Muscle layer of duodenum (tissue), 2 donors: ENCODE measurements at regions not wholly inside any gene's neighbourhood (a gene's known extent, or its start where the extent isn't known, plus 50 kb on each side); places are given as distances from the start of the nearest gene placed in this dataset.
A peak's percentile ranks its signal among the peaks of the same experiment; 100 is the strongest.

Experiments
- H3K27ac ChIP-seq: one replicate; pipeline ENCODE4 v1.7.0; 2013; ENCODE audit warnings: mild to moderate bottlenecking, low read length
- H3K27me3 ChIP-seq: one replicate; pipeline ENCODE4 v1.7.0; 2013; ENCODE audit warnings: low read depth, mild to moderate bottlenecking, control low read depth, low read length
- H3K36me3 ChIP-seq, 2 donors: one replicate each; pipeline ENCODE4 v1.7.0; 2013; ENCODE audit warnings: low read length in 2 of 2, control low read depth in 1 of 2, mild to moderate bottlenecking in 1 of 2; ENCODE audit not compliant: insufficient read depth in 2 of 2, control insufficient read depth in 1 of 2
- H3K4me1 ChIP-seq, 2 donors: one replicate each; pipeline ENCODE4 v1.7.0; 2013; ENCODE audit warnings: low read length in 2 of 2, mild to moderate bottlenecking in 2 of 2, control low read depth in 1 of 2, moderate library complexity in 1 of 2; ENCODE audit not compliant: insufficient read depth in 2 of 2, control insufficient read depth in 1 of 2
- H3K4me3 ChIP-seq, 2 donors: one replicate each; pipeline ENCODE4 v1.7.0; 2013; ENCODE audit warnings: low read length in 2 of 2, low read depth in 1 of 2, mild to moderate bottlenecking in 1 of 2
- H3K9me3 ChIP-seq, 2 donors: one replicate each; pipeline ENCODE4 v1.7.0; 2013; ENCODE audit warnings: low read length in 2 of 2, control low read depth in 1 of 2, mild to moderate bottlenecking in 1 of 2; ENCODE audit not compliant: control insufficient read depth in 1 of 2
- donor health status: healthy.

DNA sequence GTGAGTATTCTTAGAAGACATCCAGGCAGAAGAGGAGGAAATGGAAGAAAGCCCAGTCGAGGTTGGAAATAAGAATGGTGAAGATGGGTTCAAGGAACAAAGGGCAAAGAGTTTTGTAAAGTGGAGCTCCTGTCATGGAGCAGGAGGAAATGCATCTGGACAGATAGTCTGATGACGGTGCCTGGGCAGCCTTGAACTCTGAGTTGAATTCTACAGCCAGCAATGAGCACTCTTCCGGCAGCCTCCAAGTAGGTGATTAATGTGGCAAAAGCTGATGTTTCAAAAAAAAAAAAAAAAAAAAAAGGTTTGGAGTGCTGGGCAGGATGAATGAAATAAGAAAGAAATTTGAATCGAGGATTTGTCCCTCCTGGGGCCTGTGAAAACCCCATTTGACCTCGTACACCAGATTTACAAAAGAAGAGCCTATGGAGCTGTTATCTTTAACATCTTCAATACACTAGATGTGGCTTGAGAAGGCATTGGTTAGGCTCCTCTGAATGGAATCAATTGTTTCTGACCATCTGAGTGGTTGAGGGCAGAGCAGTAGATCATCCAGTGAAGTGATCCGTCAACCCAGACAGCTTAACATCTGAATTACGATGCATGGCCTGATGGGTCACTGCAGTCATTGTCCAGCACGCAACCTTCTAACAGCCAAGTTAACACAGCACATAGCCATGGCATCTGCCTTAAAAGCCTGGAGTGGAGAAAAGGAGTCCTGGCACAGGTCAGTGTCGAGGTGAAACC is 449.7 kb downstream of the TXNL1 start:
- Histone ChIP-seq H3K27ac (no peak overlapping the region), H3K9me3 (no peaks in the 10 kb centered on the region), H3K4me3 (no peak overlapping the region), H3K27me3 (no peaks in the 10 kb centered on the region), H3K4me1 (no peaks in the 10 kb centered on the region), H3K36me3 (no peaks in the 10 kb centered on the region)

DNA sequence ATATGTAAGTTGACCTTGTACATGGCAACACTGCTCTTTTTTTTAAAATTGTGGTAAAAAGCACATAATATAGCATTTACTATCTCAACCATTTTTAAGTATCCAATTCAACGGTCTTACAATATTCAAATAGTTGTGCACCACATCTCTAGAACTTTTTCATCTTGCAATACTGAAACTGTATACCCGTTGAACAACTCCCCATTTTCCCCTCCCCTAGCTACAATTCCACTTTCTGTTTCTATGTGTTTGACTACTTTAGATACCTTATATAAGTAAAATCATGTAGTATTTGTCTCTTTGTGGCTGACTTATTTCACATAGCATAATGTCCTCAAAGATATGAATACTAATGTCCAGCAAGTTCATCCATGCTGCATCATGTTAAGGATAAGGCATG is 452.1 kb downstream of the TXNL1 start:
- no peaks in the 10 kb centered on the region for H3K27me3 ChIP-seq
- H3K4me3 ChIP-seq, result no peak overlapping the region
- no peaks in the 10 kb centered on the region for H3K9me3 ChIP-seq
- no peaks in the 10 kb centered on the region for H3K4me1 ChIP-seq
- no peak overlapping the region for H3K27ac ChIP-seq
- no peaks in the 10 kb centered on the region for H3K36me3 ChIP-seq

DNA sequence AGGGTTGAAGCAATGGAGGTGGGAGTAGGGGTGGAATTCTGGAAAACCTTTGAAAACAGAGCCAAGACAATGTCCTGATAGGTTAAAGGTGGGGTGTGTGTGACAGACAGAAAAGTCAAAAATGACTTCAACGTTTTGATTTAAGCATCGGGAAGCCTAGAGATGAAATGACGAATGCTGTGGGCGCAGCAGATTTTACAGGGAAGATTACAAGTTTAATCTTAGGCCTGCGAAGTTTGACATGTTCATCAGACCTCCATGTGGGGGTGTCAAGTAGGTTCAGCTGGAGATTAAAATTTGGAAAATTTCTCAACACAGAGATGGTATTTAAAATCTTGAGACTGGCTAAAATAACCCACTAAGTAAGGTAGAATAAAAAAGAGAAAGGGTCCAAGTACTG is 453.3 kb downstream of the TXNL1 start:
- Histone ChIP-seq H3K36me3 (no peaks in the 10 kb centered on the region), H3K4me3 (no peak overlapping the region), H3K4me1 (no peaks in the 10 kb centered on the region), H3K27me3 (no peaks in the 10 kb centered on the region), H3K9me3 (no peaks in the 10 kb centered on the region), H3K27ac (no peak overlapping the region)

DNA sequence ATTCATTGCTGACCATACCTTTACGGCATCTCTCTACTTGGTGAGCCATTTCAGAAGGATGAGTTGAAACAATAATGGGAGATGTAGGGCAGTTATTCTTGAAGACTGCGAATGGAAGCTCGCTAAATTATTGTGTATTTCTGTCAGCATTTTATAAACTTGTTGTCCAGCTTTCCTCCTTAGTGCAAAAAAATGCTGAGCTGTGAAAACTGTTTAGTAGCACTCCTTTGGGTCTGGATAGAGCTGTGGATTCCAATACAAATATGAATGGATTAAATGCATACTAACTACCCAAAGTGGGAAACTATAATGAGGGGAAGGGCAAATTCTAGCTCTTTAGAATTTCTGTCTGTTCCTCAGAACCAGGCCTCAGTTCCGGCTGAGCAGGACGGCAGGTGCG is 461.6 kb downstream of the TXNL1 start:
- Histone ChIP-seq H3K36me3 (no peaks in the 10 kb centered on the region), H3K9me3 (no peaks in the 10 kb centered on the region), H3K27ac (no peak overlapping the region), H3K27me3 (no peaks in the 10 kb centered on the region), H3K4me3 (no peak overlapping the region), H3K4me1 (no peaks in the 10 kb centered on the region)

DNA sequence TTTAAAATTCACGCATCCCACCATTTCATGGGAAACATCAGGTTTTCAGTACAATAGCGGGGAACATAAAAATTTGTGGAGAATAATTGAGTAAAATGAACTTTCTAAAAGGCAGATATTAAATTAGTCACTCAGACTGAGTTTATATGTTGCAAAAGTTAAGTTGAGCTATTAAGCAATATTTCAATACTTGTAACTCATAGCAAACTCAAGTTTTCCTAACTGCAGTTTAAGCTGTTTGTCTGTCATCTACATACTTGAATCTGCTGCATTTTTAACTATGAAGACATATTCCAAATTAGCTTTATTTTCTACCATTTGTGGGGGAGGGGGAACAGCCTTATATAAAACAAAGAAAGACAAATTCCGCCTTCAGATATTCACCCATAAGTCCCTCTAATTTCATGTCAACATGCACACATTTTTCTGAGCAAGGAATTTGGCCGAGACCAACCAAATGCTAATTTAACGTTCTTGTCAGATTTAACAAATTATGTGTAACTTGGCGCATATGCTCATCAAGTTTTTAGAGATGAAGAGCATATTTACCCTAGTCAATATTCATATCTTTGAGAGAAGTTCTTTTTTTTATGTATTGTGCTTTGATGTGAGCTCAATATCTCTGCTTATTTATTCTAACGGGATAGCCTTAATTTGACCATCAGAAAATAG is 462.9 kb downstream of the TXNL1 start:
- H3K9me3 ChIP-seq, result no peaks in the 10 kb centered on the region
- H3K4me1 ChIP-seq, result no peaks in the 10 kb centered on the region
- H3K4me3 ChIP-seq, result no peak overlapping the region
- H3K27ac ChIP-seq, result no peak overlapping the region
- H3K27me3 ChIP-seq, result no peaks in the 10 kb centered on the region
- no peaks in the 10 kb centered on the region for H3K36me3 ChIP-seq

DNA sequence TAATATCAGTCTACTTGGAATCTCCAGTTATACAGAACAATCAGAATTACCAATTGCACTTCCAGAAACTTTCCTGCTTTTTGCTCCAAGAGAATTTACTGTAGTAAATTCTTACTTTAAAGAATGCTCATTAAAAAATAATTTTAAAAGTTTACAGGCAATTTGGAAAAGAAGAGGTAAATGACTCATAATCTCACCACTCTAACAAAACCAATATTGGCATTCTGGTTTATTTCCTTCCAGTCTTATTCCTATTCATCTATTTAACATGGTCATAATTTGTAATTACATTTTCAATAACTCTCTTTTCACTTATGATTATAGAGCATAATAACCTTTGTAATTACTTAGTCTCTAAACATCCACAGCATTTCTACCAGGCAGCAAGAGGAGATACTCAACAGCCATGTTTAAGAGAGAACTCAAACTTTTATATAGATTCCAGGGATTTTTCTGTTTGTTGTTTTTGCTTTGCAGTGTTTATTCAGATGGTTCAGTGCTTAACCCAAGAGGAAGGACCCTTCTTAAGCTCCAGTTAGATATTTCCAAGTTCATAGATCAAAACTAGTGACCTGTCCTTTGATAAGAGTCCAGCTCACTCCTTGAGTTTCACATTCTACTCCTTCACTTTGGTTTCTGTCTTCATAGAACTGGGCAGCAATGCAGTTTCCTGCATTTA is 464.7 kb downstream of the TXNL1 start:
- no peak overlapping the region for H3K4me3 ChIP-seq
- no peaks in the 10 kb centered on the region for H3K27me3 ChIP-seq
- H3K4me1 ChIP-seq, result no peaks in the 10 kb centered on the region
- no peaks in the 10 kb centered on the region for H3K36me3 ChIP-seq
- no peaks in the 10 kb centered on the region for H3K9me3 ChIP-seq
- no peak overlapping the region for H3K27ac ChIP-seq

DNA sequence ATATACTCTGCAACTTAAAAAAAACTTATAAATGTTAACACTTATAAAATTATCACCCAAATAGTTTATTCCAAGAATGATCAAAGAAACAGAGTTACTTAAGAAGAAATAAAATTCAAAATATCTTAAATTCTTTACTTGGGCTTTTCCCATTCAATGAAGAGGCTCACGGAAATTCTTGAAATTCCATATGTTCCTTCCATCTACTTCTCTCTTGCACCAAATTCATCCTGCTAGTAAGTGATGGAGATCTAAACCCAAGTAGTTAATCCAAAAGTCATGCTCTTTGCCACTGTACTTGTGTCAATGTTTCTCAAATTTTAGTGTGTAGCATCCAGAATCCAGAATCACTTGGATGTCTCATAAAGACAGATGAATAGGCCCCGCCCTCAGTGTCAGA is 465.9 kb downstream of the TXNL1 start:
- H3K4me1 ChIP-seq, result no peaks in the 10 kb centered on the region
- H3K36me3 ChIP-seq, result no peaks in the 10 kb centered on the region
- no peaks in the 10 kb centered on the region for H3K9me3 ChIP-seq
- H3K27ac ChIP-seq, result no peak overlapping the region
- no peak overlapping the region for H3K4me3 ChIP-seq
- no peaks in the 10 kb centered on the region for H3K27me3 ChIP-seq

DNA sequence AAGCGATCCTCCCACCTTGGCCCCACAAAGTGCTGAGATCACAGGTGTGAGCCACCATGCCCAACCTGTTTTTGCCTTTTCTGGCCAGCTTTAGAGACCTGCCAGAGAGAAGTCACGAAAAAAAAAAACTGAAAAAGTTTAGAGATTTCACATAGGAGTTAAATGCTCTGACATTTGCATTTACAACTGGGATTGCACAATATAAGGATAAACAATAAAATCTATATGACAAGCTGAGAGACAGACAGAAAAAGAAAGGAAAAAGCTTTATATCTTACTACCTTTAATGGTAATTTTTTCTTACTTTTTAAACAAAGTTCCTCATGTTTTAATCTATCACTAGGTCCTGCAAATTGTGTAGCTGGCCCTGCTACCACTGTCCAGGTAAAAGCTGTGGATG is 466.5 kb downstream of the TXNL1 start:
- Histone ChIP-seq H3K4me3 (no peak overlapping the region), H3K9me3 (no peaks in the 10 kb centered on the region), H3K27ac (no peak overlapping the region), H3K36me3 (no peaks in the 10 kb centered on the region), H3K4me1 (no peaks in the 10 kb centered on the region), H3K27me3 (no peaks in the 10 kb centered on the region)

DNA sequence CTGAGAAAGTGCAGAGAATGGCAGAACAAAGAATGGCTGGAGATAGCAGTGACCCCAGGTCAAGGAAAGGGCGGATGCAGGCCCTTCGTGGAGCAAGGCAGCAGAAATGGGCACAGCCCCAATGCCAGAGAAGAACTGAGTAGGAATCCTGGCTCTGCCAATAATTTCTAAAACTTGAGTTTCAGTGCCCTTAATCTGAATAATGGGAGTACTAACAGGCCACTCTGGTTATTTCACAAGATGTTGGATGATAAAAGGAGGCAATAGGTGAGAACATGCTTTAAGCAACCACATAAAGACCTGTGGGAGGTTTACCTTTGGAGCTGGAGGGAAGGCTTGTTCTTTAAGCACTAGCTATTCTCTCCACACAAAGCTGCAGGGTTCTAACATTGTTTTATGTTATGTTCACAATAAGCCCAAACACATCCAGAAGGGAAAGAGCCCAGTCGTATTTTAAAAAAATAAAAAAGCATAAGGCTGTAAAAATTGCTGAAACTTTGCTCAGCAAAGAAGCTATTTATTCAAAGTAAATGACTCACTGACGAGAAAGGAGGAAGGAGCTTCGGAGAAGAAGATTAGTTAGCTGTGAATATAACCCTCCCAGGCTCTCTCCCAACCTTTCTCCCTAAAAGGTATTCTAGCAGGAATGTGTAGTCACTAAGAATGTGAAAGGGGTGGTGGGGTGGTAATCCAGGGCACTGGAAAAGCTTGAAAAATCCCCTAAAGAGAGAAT is 470.2 kb downstream of the TXNL1 start:
- no peaks in the 10 kb centered on the region for H3K4me1 ChIP-seq
- H3K27ac ChIP-seq, result peak overlapping the region; percentile 39

DNA sequence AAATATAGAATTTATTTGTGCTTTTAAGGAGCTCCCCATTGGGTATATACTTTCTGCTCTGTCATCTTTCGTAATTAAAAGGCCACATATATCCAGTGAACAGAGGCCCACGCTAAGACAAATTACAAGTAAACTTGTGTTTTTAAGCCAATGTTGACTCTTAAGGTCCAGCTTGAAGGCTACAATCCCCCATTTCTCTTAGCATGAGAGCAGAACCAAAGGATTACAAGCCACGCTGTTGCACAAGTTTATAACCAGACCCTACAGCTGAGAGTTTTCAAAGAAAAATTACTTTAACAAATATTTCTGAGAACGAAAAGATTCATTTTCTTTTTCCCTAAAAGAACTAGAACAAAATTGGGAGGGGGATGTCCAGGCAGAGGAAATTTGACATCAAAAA is 471.0 kb downstream of the TXNL1 start:
- Histone ChIP-seq H3K27me3 (no peaks in the 10 kb centered on the region), H3K4me1 (no peaks in the 10 kb centered on the region), H3K27ac (no peak overlapping the region)

More for the DNA sequence above, 470.2 kb downstream of the TXNL1 start:
- H3K36me3 ChIP-seq, result no peaks in the 10 kb centered on the region
- no peaks in the 10 kb centered on the region for H3K27me3 ChIP-seq
- H3K4me3 ChIP-seq, result no peak overlapping the region
- H3K9me3 ChIP-seq, result no peaks in the 10 kb centered on the region

DNA sequence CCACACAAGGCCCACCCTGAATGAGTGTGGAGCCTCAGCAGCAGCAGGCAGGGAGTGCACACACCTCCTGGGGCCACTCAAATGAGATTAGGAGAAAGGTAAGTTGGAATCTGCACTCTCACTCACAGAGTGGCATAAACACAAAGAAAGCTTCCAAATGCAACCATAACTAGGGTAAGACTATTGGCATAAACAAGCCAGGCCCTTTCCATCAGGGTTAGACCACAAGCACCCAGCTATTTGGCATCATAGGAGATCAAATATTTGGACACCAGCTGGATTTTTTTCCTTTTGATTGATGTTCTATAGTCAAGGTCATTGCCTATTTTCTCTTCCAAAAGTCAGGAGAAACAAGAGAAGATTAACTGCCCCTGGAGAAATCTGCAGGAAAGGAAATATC is 471.5 kb downstream of the TXNL1 start:
- peaks cover 0 to 4% of the 10 kb centered on the region in 2 donors for H3K4me1 ChIP-seq
- H3K27ac ChIP-seq, result no peak overlapping the region
- H3K27me3 ChIP-seq, result no peaks in the 10 kb centered on the region
- H3K4me3 ChIP-seq, result no peak overlapping the region
- no peaks in the 10 kb centered on the region for H3K36me3 ChIP-seq
- H3K9me3 ChIP-seq, result no peaks in the 10 kb centered on the region

More for the DNA sequence above, 471.0 kb downstream of the TXNL1 start:
- no peaks in the 10 kb centered on the region for H3K9me3 ChIP-seq
- H3K36me3 ChIP-seq, result no peaks in the 10 kb centered on the region
- no peak overlapping the region for H3K4me3 ChIP-seq
